ENCODE measurements at regions not wholly inside any gene's neighbourhood (a gene's known extent, or its start where the extent isn't known, plus 50 kb on each side); places are given as distances from the start of the nearest gene placed in this dataset.
"Not testable (repeated sequence)": the region's sequence is repeated elsewhere in the genome, so short reads cannot be mapped to it uniquely, and the experiment has no call there.

GRCh38 chr7:136391371-136391770, 414.2 kb upstream of the MTPN start:
- no peak overlapping the region for H3K4me3 ChIP-seq (ENCODE audit: low read depth, low read length)
- DNase-seq (ENCODE audit: low read depth) = no peak
- TF ChIP-seq, protein P1, sequence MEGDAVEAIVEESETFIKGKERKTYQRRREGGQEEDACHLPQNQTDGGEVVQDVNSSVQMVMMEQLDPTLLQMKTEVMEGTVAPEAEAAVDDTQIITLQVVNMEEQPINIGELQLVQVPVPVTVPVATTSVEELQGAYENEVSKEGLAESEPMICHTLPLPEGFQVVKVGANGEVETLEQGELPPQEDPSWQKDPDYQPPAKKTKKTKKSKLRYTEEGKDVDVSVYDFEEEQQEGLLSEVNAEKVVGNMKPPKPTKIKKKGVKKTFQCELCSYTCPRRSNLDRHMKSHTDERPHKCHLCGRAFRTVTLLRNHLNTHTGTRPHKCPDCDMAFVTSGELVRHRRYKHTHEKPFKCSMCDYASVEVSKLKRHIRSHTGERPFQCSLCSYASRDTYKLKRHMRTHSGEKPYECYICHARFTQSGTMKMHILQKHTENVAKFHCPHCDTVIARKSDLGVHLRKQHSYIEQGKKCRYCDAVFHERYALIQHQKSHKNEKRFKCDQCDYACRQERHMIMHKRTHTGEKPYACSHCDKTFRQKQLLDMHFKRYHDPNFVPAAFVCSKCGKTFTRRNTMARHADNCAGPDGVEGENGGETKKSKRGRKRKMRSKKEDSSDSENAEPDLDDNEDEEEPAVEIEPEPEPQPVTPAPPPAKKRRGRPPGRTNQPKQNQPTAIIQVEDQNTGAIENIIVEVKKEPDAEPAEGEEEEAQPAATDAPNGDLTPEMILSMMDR (IDR thresholded peaks at IDR 0.05; ENCODE audit: insufficient read depth, low read length) = no peak

GRCh38 chr7:136389933-136390332, 412.8 kb upstream of the MTPN start:
- no peak overlapping the region for H3K4me3 ChIP-seq (ENCODE audit: low read depth, low read length)
- DNase-seq (ENCODE audit: low read depth) = no peak
- TF ChIP-seq, protein P1 (IDR thresholded peaks at IDR 0.05; ENCODE audit: insufficient read depth, low read length) = no peak

- TF ChIP-seq, protein P1 (IDR thresholded peaks at IDR 0.05; ENCODE audit: insufficient read depth, low read length) = no peak
- H3K4me3 ChIP-seq (ENCODE audit: low read depth, low read length) = no peak overlapping the region
- DNase-seq (ENCODE audit: low read depth) = no peak
Measured at GRCh38 chr7:136386876-136387275, 409.7 kb upstream of the MTPN start.

GRCh38 chr7:136371409-136371808, 394.2 kb upstream of the MTPN start:
- H3K4me3 ChIP-seq (ENCODE audit: low read depth, low read length); DNase-seq (ENCODE audit: low read depth): not testable (repeated sequence)

- DNase-seq (ENCODE audit: low read depth) = no peak
- TF ChIP-seq, protein P1 (IDR thresholded peaks at IDR 0.05; ENCODE audit: insufficient read depth, low read length) = no peak
- H3K4me3 ChIP-seq (ENCODE audit: low read depth, low read length) = no peak overlapping the region
Measured at GRCh38 chr7:136370137-136370536, 393.0 kb upstream of the MTPN start.

GRCh38 chr7:136369225-136369624, 392.1 kb upstream of the MTPN start:
- TF ChIP-seq, protein P1 (IDR thresholded peaks at IDR 0.05; ENCODE audit: insufficient read depth, low read length) = no peak
- no peak for DNase-seq (ENCODE audit: low read depth)
- no peak overlapping the region for H3K4me3 ChIP-seq (ENCODE audit: low read depth, low read length)

GRCh38 chr7:136359333-136359903, 382.3 kb upstream of the MTPN start:
- H3K4me3 ChIP-seq (ENCODE audit: low read depth, low read length) = no peak overlapping the region
- no peak for DNase-seq (ENCODE audit: low read depth)
- TF ChIP-seq, protein P1 (IDR thresholded peaks at IDR 0.05; ENCODE audit: insufficient read depth, low read length) = no peak

All from fibroblast of the aortic adventitia (primary cell).